ENCODE measurements at regions not wholly inside any gene's neighbourhood (a gene's known extent, or its start where the extent isn't known, plus 50 kb on each side); places are given as distances from the start of the nearest gene placed in this dataset.

GRCh38 chr11:45361551-45361950 lies 75.4 kb upstream of the SYT13 start:
- no peak for TF ChIP-seq EZH2phosphoT487 (IDR thresholded peaks at IDR 0.05; ENCODE audit: low read depth)
- no peak for TF ChIP-seq CTCF (IDR thresholded peaks at IDR 0.05; ENCODE audit: low read depth, low read length)

Measured in OCI-LY3 (cell line).